ENCODE measurements at regions not wholly inside any gene's neighbourhood (a gene's known extent, or its start where the extent isn't known, plus 50 kb on each side); places are given as distances from the start of the nearest gene placed in this dataset.

DNA sequence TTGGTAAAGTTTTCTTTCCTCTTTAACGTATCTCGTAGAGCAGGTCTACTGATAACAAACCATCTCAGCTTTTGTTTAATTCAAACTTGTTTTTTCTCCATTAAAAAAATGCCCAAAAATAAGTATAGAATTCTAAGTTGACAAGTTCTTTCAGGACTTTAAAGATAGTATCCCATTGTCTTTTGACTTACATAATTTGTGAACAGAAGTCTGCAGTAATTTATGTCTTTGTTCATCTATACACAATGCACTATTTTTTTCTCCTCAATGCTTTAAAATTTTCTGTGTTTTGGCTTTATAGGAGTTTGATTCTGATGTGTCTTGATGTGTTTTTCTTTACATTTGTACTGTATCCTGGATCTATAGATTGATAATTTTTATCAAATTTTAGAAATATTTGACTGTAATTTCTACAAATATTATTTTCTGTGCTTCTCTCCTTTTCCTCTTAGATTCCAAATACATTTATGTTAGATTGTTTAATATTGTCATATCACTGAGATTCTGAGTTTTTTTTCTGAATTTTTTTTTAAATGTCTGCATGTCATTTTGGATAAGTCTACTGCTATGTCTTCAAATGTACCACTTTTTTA, 143.3 kb downstream of the FTCDNL1 start:
- DNase-seq (ENCODE audit: low spot score): no peak

DNA sequence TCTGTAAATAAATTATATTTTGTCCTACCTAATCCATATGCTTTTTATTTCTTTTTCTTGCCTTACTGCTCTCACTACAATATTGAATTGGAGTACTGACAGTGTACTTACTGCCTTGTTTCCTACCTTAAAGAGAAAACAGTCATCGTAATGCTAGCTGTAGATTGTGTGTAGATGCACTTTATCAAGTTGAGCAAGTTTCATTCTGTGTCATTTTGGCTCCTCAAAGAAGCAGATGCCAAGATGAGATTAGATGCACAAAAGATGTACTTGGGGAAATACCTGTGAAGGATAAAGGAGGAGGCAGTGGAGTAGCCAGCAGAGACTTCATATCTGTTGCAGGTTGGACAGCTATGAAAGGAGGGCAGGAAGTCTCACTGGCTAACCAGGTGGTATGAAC, 145.5 kb downstream of the FTCDNL1 start:
- DNase-seq (ENCODE audit: low spot score): no peak

DNA sequence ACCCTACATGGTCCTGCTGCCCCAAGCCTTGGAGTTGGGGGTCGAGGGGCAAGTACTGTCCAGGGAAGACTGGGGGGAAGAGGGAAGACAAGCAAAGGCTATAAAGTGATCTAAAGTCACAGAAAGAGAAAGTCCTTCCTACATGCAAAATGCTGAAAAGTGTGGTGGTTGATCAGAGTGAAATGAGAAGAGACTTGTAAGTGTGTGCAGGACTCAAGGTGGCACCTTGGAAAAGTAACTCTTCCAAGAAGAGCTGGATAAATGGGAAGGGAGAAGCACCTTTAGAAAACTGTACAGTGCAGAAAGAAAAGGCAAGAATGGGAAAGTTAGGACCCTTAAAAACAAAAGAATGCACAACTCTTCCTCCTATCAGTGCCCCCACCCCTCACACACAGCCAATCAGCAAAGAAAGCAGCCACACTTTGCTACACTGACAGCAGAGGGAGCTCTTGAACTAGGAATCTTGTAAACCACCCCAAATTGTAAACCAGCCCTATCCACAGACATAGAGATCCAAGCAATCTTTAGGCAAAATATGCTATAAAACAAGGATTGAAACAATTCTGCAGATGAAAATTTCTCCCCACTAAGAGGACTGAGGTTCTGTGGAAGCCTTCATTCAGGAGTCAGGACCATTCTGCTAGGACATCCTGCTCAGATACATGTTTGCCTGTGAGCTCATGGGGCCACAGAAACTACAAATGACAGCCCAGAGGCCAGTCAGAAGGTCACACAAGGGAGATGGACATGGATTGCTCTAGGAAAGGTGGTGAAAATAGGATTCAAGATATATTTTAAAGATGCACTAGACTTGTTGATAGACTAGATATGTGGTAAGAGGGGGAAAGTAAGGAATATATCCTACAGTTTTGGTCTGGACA, 146.4 kb downstream of the FTCDNL1 start:
- peak; percentile 52 for DNase-seq (ENCODE audit: low spot score)

DNA sequence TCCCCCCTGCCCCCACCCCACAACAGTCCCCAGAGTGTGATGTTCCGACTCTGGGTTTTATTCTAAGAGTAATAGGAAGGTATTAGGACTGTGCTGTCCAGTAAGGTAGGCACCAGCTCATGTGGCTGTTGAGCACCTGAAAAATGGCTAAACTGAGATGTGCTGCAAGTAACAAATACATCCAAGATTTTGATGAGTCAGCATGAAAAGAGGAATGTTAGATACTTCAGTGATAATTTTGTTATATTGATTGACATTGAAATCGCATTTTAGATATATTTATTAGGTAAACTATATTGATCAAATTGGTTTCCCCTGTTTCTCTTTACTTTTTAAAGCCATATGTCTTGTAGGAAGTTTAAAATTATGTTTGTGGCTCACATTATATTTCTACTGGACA, 147.8 kb downstream of the FTCDNL1 start:
- DNase-seq (ENCODE audit: low spot score): no peak

DNA sequence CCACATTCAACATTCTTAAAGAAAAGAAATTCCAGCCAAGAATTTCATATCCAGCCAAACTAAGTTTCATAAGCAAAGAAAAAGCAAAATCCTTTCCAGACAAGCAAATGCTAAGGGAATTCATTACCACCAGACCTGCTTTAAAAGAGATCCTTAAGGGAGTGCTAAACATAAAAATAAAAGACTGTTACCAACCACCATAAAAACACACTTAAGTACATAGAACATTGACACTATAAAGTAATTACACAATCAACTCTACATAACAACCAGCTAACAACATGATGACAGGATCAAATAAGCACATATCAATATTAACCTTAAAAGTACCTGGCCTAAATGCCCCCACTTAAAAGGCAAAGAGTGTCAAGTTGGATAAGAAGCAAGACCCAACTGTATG, 153.5 kb downstream of the FTCDNL1 start:
- no peak for DNase-seq (ENCODE audit: low spot score)

DNA sequence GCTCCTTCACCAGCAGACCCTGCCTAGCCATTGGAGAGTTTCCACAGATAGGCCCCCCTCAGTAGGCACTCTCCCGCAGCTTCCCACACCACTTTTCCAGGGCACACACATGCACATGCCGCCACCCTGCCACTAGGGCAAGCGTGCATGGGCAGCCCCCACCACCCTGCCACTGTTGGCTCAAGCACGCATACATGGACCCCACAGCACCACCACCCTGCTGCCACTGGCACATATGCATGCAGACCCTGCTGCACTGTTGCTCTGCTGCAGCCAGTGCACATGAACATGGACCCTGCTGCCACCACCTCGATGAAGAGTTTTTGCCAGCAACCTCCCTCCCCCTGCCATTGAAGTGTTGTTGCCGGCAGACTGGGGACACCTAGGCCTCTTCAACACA, 154.9 kb downstream of the FTCDNL1 start:
- DNase-seq (ENCODE audit: low spot score): no peak

DNA sequence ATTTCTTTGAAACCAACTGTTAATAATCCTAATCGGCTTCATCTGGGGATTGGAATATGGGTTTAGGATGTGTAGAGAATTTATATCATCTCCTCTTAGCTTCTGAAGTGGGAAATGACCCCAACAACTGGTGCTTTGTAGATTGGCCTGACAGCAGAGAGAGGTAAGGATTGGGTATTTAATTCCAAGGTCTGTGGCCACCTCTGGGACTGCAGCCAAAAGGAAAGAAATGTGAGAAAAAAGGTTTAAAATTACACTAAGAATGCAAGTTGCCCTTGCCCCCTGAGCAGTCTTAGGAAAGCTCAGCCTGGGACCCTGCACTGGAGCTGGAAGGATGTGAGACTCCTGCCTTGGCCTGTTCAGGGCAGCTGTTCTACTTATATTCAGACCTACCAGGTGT, 157.1 kb downstream of the FTCDNL1 start:
- no peak for DNase-seq (ENCODE audit: low spot score)

DNA sequence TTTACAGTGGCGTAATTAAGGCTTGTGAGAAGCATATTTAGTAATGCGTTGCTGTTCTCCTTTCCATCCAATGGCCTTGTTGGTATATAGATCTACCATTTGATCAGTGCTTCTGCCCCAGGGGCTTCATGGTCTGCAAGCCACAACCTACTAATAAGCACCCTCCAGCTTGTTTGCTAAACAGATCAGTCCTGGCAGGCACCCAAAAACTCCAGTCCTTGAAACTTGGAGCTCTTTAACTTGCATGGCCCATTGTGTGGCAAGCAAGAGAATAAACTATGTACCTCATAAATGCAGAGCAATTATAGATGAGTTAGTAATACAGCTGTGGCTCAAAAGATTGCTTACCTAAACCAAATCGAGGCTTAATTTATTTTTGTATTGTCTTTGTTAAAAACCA, 158.5 kb downstream of the FTCDNL1 start:
- no peak for DNase-seq (ENCODE audit: low spot score)

DNA sequence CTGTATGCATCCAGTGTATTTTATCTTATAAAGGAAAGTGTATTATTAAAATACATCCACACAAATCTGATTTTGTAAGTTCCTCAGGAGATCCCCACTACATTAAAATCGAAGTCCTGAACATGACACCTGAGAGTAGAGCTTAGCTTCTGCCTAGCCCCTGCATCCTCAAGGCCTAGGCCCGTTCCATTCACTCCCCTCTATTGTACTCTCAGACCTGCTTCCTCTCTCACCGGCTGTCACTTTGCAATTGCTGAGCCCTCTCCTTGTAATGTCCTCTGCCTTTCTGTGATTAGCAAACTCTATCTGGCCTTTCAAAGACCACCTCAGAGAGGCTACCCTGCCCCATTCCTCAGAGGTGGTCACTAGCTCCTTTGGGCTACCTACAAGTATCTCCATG, 160.8 kb downstream of the FTCDNL1 start:
- no peak for DNase-seq (ENCODE audit: low spot score)

DNA sequence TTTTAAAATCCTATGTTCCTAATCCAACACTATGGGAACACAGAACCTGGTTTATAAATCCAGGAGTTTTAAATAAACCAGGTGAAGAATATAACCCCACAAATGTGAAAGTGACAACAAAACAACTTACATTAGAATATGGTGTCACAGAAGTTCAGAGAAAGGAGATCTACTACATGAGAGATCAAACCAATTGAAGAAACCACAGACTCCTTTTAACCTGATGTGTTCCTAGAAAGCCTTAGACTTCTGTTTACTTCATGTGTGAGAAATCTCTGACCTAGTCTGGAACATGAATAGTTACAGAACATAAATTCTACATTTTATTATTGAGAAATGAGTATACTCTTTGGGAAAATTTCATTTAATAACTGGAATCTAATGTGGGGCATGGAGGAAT, 165.3 kb downstream of the FTCDNL1 start:
- DNase-seq (ENCODE audit: low spot score): no peak

DNA sequence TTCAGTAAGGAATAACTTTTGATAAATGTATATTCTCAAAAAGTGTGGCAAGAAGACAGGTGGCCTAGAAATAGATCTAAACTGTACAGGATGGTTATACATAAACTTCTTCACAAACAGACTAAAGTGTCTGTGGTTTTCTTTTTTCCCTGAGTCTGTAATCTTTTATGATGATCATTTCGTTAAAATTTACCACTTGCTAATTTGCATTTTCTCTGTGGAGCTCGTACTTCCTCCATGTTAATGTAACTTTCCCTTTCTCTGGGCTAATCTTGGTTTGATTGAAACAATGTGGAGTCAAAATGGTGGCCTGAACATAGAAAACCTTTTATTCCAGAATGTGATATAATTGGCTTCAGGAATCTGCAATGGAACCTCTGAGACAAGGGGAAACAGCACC, 166.2 kb downstream of the FTCDNL1 start:
- DNase-seq (ENCODE audit: low spot score): no peak

DNA sequence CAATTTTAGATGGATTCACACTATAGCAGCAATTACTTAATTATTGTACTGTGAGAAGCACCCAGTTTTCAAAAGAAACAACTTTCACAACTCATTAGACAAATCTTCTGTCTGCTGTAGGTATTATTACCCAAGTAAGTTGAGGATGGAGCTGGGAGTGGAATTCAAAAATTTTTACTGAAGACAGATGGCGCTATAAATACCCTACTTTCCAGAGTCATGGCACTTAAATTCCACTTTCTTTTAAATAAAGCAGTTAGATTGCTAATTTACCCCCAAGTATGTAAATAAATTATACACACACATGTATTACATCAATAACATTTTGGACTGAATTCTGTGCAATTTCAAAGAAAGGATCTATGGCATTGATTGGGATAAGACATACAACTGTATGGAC, 166.8 kb downstream of the FTCDNL1 start:
- DNase-seq (ENCODE audit: low spot score): no peak

DNA sequence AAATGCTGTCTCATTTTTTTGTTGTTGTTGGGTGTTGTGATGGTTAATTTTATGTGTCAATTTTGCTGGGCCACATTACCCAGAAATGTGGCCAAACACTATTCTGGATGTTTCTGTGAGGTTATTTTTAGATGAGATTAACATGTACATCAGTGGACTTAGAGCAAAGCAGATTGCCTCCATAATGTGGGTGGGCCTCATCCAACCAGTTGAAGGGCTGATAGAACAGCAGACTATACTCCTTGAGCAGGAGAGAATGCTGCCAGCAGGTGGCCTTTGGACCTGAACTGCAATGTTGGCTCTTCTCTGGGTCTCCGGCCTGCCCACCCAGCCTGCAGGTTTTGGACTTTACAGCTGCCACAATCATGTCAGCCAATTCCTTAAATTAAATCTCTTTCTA, 169.0 kb downstream of the FTCDNL1 start:
- DNase-seq (ENCODE audit: low spot score): no peak

DNA sequence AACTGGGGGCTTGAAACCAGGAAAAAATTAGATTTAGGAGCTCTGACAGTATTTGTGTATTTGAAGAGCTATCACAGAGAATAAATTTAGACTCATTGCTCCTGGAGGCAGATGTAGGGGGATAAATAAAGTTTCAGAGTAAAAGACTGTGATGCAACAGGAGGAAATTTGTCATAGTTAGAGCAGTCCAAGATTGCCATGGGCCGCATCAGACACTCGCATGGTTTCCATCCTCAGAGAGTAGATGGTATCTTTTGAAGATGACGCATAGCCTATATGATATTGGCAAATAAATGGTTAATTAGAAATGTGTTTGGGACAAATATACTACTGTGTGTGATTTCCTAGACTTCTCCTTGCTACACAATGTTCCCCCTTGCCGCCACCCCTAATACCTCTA, 170.5 kb downstream of the FTCDNL1 start:
- no peak for DNase-seq (ENCODE audit: low spot score)

DNA sequence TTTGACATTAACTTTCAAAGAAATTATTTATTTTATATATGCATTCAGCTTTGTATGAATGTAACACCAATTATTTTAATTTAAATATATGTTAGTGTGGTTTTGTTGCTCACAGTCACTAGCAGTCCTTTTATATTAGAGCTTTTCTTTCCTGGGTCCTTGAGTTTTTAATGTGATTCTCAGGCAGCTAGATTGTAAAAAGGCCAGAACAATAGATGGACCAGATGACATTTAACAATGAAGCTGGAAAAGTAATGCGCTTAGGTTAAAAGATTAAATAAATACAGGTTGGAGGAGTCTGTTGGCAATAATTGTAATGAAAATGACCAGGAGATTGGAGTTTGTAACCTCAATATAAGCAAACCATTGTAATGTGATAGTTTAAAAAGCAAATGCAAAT, 171.1 kb downstream of the FTCDNL1 start:
- DNase-seq (ENCODE audit: low spot score): no peak

DNA sequence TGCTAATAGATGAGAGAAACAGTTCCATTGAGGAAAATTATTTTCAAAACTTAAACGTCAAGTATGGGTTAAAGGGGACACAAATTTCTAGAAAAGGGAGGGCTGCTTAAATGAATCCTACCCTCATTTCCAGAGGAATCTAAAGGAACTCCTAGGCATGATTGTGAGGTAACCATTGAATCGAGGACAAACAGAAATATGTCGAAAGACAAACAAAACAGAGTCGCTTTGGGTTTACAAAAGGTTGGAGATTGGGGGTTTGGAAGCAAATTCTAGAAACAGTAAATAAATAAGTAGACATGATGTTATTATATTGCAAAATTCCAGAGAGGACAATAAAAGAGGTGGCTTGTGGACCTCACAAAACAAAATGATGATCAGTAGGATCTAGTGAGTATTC, 173.1 kb downstream of the FTCDNL1 start:
- no peak for DNase-seq (ENCODE audit: low spot score)

DNA sequence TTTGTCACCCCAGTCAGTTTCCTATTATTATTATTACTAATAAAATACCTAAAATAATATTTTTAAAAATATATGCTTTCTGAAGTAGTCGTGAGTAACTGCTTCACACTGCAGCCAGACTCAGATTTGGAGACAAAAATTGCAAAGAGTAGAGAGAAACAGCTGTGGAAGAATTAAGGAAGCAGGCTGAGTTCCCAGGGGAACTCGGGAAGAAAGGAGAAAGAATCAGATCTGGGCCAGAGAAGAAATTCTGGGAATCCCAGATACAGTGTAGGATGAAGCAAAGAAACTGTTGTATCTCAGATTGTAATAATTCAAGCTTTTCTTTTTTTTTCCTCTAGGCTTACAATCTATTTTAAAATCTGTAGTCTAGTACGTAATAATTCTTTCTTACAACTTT, 182.3 kb downstream of the FTCDNL1 start:
- no peak for DNase-seq (ENCODE audit: low spot score)

DNA sequence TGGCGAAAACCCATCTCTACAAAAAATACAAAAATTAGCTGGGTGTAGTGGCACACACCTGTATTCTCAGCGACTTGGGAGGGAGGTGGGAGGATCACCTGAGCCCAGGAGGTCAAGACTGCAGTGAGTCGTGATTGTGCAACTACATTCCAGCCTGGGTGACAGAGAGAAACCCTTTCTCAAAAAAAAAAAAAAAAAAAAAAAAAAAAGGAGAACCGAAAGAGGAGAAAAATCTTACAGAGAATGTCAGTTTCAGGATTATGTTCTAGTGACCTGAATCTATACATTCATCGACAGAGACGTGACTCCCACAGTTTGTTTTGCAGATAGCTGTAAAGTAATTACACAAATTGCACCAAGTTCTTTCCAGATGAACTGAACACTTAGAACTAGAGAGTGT, 187.8 kb downstream of the FTCDNL1 start:
- no peak for DNase-seq (ENCODE audit: low spot score)

DNA sequence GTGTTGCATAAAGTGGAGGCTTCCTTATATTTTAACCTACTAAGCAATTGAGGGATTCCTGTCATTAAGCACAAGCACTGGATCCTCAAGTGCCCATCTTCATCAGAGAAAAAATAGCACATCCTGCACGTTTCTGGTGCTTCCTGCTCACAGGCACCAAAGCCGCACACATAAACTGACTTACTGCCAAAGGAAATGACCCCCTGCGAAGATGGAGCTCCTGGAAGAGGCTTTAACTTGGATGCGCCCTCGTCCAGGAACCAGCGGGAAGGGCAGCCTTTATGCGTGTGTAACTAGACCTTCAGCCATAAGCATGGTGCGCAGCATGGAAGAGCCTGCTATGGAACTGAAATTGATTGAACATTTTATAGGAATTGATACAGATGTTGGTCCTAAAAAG, 188.7 kb downstream of the FTCDNL1 start:
- no peak for DNase-seq (ENCODE audit: low spot score)

DNA sequence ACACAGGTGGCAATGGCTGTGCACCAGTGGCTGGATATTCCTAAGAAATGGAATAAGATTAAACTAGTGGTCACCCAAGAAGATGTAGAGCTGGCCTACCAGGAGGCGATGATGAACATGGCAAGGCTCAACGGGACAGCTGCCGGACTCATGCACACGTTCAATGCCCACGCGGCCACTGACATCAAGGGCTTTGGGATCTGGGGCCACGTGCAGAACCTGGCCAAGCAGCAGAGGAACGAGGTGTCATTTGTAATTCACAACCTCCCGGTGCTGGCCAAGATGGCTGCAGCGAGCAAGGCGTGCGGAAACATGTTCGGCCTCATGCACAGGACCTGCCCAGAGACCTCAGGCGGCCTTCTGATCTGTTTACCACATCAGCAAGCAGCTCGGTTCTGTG, 190.8 kb downstream of the FTCDNL1 start:
- no peak for DNase-seq (ENCODE audit: low spot score)

DNA sequence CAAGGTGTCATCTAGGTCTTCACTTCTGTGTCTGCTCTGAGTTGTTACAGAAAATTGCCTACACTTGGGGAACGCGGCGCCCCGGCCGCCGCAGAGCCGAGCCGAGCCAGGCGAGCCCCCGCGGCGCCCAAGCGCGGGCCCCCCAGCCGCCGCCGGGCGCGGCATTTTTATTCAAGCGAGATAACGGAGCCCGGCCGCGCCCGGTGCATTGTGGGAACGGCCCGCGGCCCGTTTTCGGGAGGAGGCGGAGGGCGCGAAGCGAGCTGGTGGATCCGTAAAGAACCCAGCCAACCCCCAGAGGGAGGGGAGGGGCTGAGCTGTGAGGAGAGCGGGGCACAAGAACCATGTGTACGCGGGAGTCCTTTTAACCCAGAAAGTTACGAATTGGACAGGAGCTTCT, 191.8 kb downstream of the FTCDNL1 start:
- DNase-seq (ENCODE audit: low spot score): no peak

DNA sequence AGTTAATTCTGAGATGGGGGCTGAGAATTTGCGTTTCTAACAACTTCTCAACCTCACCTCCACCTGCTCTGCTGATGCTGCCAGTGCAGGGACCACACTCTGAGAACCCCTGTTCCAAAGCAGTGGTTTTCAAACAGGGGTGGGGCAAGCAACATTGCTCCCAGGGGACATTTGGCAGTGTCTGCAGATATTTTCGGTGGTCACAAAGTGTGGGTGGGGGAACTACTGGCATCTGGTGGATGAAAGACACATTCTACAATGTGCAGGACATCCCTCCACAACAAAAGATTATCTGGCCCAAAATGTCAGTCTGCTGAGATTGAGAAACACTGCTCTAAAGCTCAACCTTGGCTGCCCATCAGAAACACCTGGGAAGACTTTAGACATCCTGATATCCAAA, 188.7 kb upstream of the SATB2 start:
- no peak for DNase-seq (ENCODE audit: low spot score)

DNA sequence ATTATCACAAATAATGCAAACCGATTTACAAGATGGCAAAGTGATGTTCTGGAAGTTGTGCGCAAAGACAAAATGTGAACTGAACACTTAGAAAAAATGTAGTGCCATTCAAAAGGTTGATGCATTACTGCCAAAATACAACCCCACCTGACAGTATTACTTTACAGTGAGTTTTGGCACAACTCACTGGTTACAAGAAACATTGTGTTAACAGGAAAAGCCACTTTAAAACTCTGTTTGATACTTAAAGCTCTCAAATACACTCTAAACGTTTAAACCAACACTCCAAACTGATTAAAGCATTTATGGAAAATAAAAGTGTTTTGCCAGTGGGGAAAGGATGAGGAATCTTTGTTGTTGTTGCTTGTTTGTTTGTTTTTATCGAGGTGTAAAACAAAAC, 173.4 kb upstream of the SATB2 start:
- DNase-seq (ENCODE audit: low spot score): no peak

DNA sequence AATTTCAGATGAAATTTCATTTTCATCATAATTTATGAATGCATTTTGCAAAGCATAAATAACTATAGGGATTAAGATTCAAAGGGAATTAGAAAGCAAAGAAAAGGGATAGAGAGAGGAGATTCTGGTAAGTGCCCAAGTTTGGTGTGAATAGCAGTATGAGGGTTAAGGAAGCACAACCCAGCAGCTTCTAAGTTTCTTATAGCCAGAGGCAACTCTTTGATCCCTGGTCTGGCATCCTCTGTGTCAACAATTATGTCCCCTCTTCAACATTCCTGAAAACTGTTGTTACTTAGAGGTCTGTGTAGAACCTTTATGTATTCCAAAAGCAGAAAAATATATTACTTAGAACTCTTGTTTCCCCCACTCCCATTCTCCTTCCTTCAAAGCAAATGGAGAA, 171.6 kb upstream of the SATB2 start:
- DNase-seq (ENCODE audit: low spot score): no peak
